ENCODE measurements at regions not wholly inside any gene's neighbourhood (a gene's known extent, or its start where the extent isn't known, plus 50 kb on each side); places are given as distances from the start of the nearest gene placed in this dataset.

- peak; percentile 44; the same call in 1 of the 2 replicates for TF ChIP-seq MGA (IDR thresholded peaks at IDR 0.05)
- TF ChIP-seq ZFP36 (IDR thresholded peaks at IDR 0.05; ENCODE audit: low read depth, low read length, partially characterized antibody) = no peak
- no peak for TF ChIP-seq PBX2 (CRISPR knock-in tag; IDR thresholded peaks at IDR 0.05; ENCODE audit: low read depth)
- TF ChIP-seq PBX2 (tag; conservative IDR thresholded peaks at IDR 0.05; ENCODE audit: low read depth) = no peak
- TF ChIP-seq ZNF24 (IDR thresholded peaks at IDR 0.05) = peak; percentile 45; the same call in 1 of the 2 replicates
- TF ChIP-seq SIX5 (IDR thresholded peaks at IDR 0.05; ENCODE audit: borderline replicate concordance in 1 of 2, insufficient read depth in 1 of 2, low read depth in 1 of 2, low read length in 2 of 2) = no peak
- peak; percentile 42; the same call in 1 of the 2 replicates for TF ChIP-seq EP400 (IDR thresholded peaks at IDR 0.05)
- TF ChIP-seq CHD1 (IDR thresholded peaks at IDR 0.05; ENCODE audit: low read length) = no peak
- TF ChIP-seq ZBTB2 (IDR thresholded peaks at IDR 0.05) = no peak
- peak; percentile 69 for TF ChIP-seq SMAD1 (IDR thresholded peaks at IDR 0.05; ENCODE audit: low read depth, low read length, partially characterized antibody)
Measured at GRCh38 chr2:207394812-207395534, 134.8 kb upstream of the CREB1 start (continued).

All from K562 (cell line).